CD4-positive, alpha-beta T cell treated with Interleukin-15 for 1 hour (primary cell): ENCODE measurements at regions not wholly inside any gene's neighbourhood (a gene's known extent, or its start where the extent isn't known, plus 50 kb on each side); places are given as distances from the start of the nearest gene placed in this dataset.
"Not testable (repeated sequence)": the region's sequence is repeated elsewhere in the genome, so short reads cannot be mapped to it uniquely, and the experiment has no call there.

Experiments
- DNase-seq: peaks from one replicate; pipeline ENCODE4 v3.0.0-alpha.2; 2020

- DNase-seq, result no peak
These were observed 267.2 kb downstream of the FAM43A start for GRCh38 chr3:194952841-194953241.

GRCh38 chr3:194953291-194953690 lies 267.6 kb downstream of the FAM43A start:
- no peak for DNase-seq

- DNase-seq, result no peak
These were observed 269.9 kb downstream of the FAM43A start for GRCh38 chr3:194955546-194955945.

GRCh38 chr3:194955979-194956696 lies 270.5 kb downstream of the FAM43A start:
- DNase-seq, result no peak

- DNase-seq, result no peak
These were observed 271.2 kb downstream of the FAM43A start for GRCh38 chr3:194956697-194957396.

GRCh38 chr3:194957743-194958240 lies 272.1 kb downstream of the FAM43A start:
- DNase-seq, result no peak

GRCh38 chr3:194959217-194959616 lies 273.5 kb downstream of the FAM43A start:
- DNase-seq, result no peak

- DNase-seq, result not testable (repeated sequence)
These were observed 274.0 kb downstream of the FAM43A start for GRCh38 chr3:194959666-194960065.

GRCh38 chr3:194960446-194961032 lies 274.9 kb downstream of the FAM43A start:
- no peak for DNase-seq

GRCh38 chr3:194961149-194961548 lies 275.5 kb downstream of the FAM43A start:
- no peak for DNase-seq

- DNase-seq, result no peak
These were observed 275.9 kb downstream of the FAM43A start for GRCh38 chr3:194961571-194961970.

- DNase-seq, result no peak
These were observed 276.4 kb downstream of the FAM43A start for GRCh38 chr3:194962056-194962455.

GRCh38 chr3:194964809-194965208 lies 279.1 kb downstream of the FAM43A start:
- DNase-seq, result no peak

- DNase-seq, result no peak
These were observed 281.8 kb downstream of the FAM43A start for GRCh38 chr3:194967151-194968117.

GRCh38 chr3:194970066-194970465 lies 284.4 kb downstream of the FAM43A start:
- DNase-seq, result no peak

- DNase-seq, result no peak
These were observed 285.3 kb downstream of the FAM43A start for GRCh38 chr3:194971009-194971408.

- DNase-seq, result no peak
These were observed 286.3 kb downstream of the FAM43A start for GRCh38 chr3:194971965-194972364.

- no peak for DNase-seq
These were observed 287.0 kb downstream of the FAM43A start for GRCh38 chr3:194972641-194973040.

- no peak for DNase-seq
These were observed 287.8 kb downstream of the FAM43A start for GRCh38 chr3:194973366-194974000.

GRCh38 chr3:194974468-194975135 lies 288.9 kb downstream of the FAM43A start:
- no peak for DNase-seq

- no peak for DNase-seq
These were observed 290.4 kb downstream of the FAM43A start for GRCh38 chr3:194976049-194976451.

GRCh38 chr3:194976874-194977273 lies 291.2 kb downstream of the FAM43A start:
- DNase-seq, result no peak
